Duodenal mucosa (tissue), 2 donors: ENCODE measurements at regions not wholly inside any gene's neighbourhood (a gene's known extent, or its start where the extent isn't known, plus 50 kb on each side); places are given as distances from the start of the nearest gene placed in this dataset.
"Not testable (repeated sequence)": the region's sequence is repeated elsewhere in the genome, so short reads cannot be mapped to it uniquely, and the experiment has no call there.

Source experiments
- H3K27ac ChIP-seq: one replicate; pipeline ENCODE4 v1.7.0; 2013; ENCODE audit warnings: low read depth, low read length
- H3K27me3 ChIP-seq, 2 donors: one replicate each; pipeline ENCODE4 v1.7.0; 2013; ENCODE audit warnings: low read length in 2 of 2, control low read depth in 1 of 2; ENCODE audit not compliant: insufficient read depth in 2 of 2, control insufficient read depth in 1 of 2
- H3K36me3 ChIP-seq, 2 donors: one replicate each; pipeline ENCODE4 v1.7.0; 2013; ENCODE audit warnings: low read length in 2 of 2, control low read depth in 1 of 2; ENCODE audit not compliant: insufficient read depth in 2 of 2, control insufficient read depth in 1 of 2
- H3K4me1 ChIP-seq, 2 donors: one replicate each; pipeline ENCODE4 v1.7.0; 2013; ENCODE audit warnings: low read length in 2 of 2, control low read depth in 1 of 2; ENCODE audit not compliant: insufficient read depth in 2 of 2, control insufficient read depth in 1 of 2
- H3K4me3 ChIP-seq, 2 donors: one replicate each; pipeline ENCODE4 v1.7.0; 2013; ENCODE audit warnings: low read length in 2 of 2, low read depth in 1 of 2
- H3K9ac ChIP-seq, 2 donors: one replicate each; pipeline ENCODE4 v1.7.0; 2013; ENCODE audit warnings: low read length in 2 of 2, low read depth in 1 of 2
- H3K9me3 ChIP-seq, 2 donors: one replicate each; pipeline ENCODE4 v1.7.0; 2013; ENCODE audit warnings: low read length in 2 of 2, control low read depth in 1 of 2; ENCODE audit not compliant: control insufficient read depth in 1 of 2

- H3K4me3 ChIP-seq: no peak overlapping the region
- H3K36me3 ChIP-seq: no peaks in the 10 kb centered on the region
- no peaks in the 10 kb centered on the region for H3K27me3 ChIP-seq
- H3K4me1 ChIP-seq: no peaks in the 10 kb centered on the region
- no peak overlapping the region for H3K27ac ChIP-seq
- H3K9me3 ChIP-seq: peaks cover 10 to 30% of the 10 kb centered on the region in 2 donors
- H3K9ac ChIP-seq: no peak overlapping the region
Measured at GRCh38 chr21:20856926-20857325, 141.3 kb upstream of the NCAM2 start.

GRCh38 chr21:20874202-20874601 is 124.0 kb upstream of the NCAM2 start:
- peaks cover 7 to 8% of the 10 kb centered on the region in 2 donors for H3K9me3 ChIP-seq
- no peak overlapping the region for H3K4me3 ChIP-seq
- no peaks in the 10 kb centered on the region for H3K36me3 ChIP-seq
- no peaks in the 10 kb centered on the region for H3K27me3 ChIP-seq
- no peak overlapping the region for H3K27ac ChIP-seq
- H3K9ac ChIP-seq: no peak overlapping the region
- H3K4me1 ChIP-seq: no peaks in the 10 kb centered on the region

- Histone ChIP-seq H3K36me3 (no peaks in the 10 kb centered on the region), H3K9me3 (peaks cover 7 to 8% of the 10 kb centered on the region in 2 donors)
Measured at GRCh38 chr21:20875742-20876141, 122.5 kb upstream of the NCAM2 start.

GRCh38 chr21:20877976-20878375 is 120.2 kb upstream of the NCAM2 start:
- Histone ChIP-seq H3K9ac (no peak overlapping the region), H3K4me3 (no peak overlapping the region), H3K36me3 (no peaks in the 10 kb centered on the region), H3K27ac (no peak overlapping the region), H3K4me1 (no peaks in the 10 kb centered on the region), H3K9me3 (peaks cover 0 to 4% of the 10 kb centered on the region in 2 donors), H3K27me3 (no peaks in the 10 kb centered on the region)

More at GRCh38 chr21:20875742-20876141, 122.5 kb upstream of the NCAM2 start:
- Histone ChIP-seq H3K4me3 (no peak overlapping the region), H3K4me1 (no peaks in the 10 kb centered on the region), H3K27ac (no peak overlapping the region), H3K9ac (no peak overlapping the region), H3K27me3 (no peaks in the 10 kb centered on the region)

- H3K36me3 ChIP-seq: no peaks in the 10 kb centered on the region
- H3K27me3 ChIP-seq: no peaks in the 10 kb centered on the region
- no peak overlapping the region for H3K27ac ChIP-seq
- H3K4me1 ChIP-seq: no peaks in the 10 kb centered on the region
- no peaks in the 10 kb centered on the region for H3K9me3 ChIP-seq
- H3K9ac ChIP-seq: no peak overlapping the region
- no peak overlapping the region for H3K4me3 ChIP-seq
Measured at GRCh38 chr21:20882462-20883407, 115.5 kb upstream of the NCAM2 start.

- Histone ChIP-seq H3K9ac (no peak overlapping the region), H3K4me1 (no peaks in the 10 kb centered on the region), H3K27ac (no peak overlapping the region), H3K9me3 (no peaks in the 10 kb centered on the region), H3K27me3 (no peaks in the 10 kb centered on the region), H3K36me3 (no peaks in the 10 kb centered on the region), H3K4me3 (no peak overlapping the region)
Measured at GRCh38 chr21:20883408-20883800, 114.8 kb upstream of the NCAM2 start.

- Histone ChIP-seq H3K36me3 (no peaks in the 10 kb centered on the region), H3K9me3 (peaks cover 3 to 16% of the 10 kb centered on the region in 2 donors), H3K27me3 (no peaks in the 10 kb centered on the region), H3K4me3 (no peak overlapping the region), H3K9ac (no peak overlapping the region), H3K4me1 (no peaks in the 10 kb centered on the region), H3K27ac (no peak overlapping the region)
Measured at GRCh38 chr21:20902511-20902910, 95.7 kb upstream of the NCAM2 start.

- Histone ChIP-seq H3K4me3 (no peak overlapping the region), H3K4me1 (no peaks in the 10 kb centered on the region), H3K9ac (no peak overlapping the region), H3K9me3 (peaks cover 3 to 16% of the 10 kb centered on the region in 2 donors), H3K27me3 (no peaks in the 10 kb centered on the region), H3K36me3 (no peaks in the 10 kb centered on the region), H3K27ac (no peak overlapping the region)
Measured at GRCh38 chr21:20902998-20903397, 95.2 kb upstream of the NCAM2 start.

- not testable (repeated sequence) for H3K9me3 ChIP-seq, H3K4me3 ChIP-seq, H3K9ac ChIP-seq, H3K27ac ChIP-seq, H3K4me1 ChIP-seq, H3K27me3 ChIP-seq, H3K36me3 ChIP-seq
Measured at GRCh38 chr21:20927555-20927954, 70.7 kb upstream of the NCAM2 start.

GRCh38 chr21:20942523-20942922 is 55.7 kb upstream of the NCAM2 start:
- no peak overlapping the region for H3K27ac ChIP-seq
- no peaks in the 10 kb centered on the region for H3K36me3 ChIP-seq
- H3K9me3 ChIP-seq: peaks cover 15 to 19% of the 10 kb centered on the region in 2 donors
- no peak overlapping the region for H3K4me3 ChIP-seq
- no peaks in the 10 kb centered on the region for H3K27me3 ChIP-seq
- no peaks in the 10 kb centered on the region for H3K4me1 ChIP-seq
- no peak overlapping the region for H3K9ac ChIP-seq
